ENCODE measurements at regions not wholly inside any gene's neighbourhood (a gene's known extent, or its start where the extent isn't known, plus 50 kb on each side); places are given as distances from the start of the nearest gene placed in this dataset.

DNA sequence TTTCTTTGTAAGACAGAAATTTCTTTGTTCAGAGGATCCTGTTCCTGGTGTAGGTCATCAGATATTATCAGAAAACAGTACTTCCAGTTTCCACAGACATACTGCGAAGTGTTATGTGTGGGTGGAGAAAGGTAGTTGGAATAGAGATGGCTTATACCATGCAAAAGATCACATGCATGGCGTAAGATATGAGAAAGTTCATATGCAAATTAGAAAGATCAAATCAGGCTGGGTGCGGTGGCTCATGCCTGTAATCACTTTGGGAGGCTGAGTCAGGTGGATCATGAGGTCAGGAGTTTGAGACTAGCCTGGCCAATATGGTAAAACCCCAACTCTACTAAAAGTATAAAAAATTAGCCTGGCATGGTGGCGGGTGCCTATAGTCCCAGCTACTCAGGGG lies 65.2 kb upstream of the GLIS3 start:
- ChIA-PET CTCF (no interaction called here), POLR2A (ENCODE audit: low non-redundant PET) (no interaction called here)
- TF ChIP-seq, protein P1, sequence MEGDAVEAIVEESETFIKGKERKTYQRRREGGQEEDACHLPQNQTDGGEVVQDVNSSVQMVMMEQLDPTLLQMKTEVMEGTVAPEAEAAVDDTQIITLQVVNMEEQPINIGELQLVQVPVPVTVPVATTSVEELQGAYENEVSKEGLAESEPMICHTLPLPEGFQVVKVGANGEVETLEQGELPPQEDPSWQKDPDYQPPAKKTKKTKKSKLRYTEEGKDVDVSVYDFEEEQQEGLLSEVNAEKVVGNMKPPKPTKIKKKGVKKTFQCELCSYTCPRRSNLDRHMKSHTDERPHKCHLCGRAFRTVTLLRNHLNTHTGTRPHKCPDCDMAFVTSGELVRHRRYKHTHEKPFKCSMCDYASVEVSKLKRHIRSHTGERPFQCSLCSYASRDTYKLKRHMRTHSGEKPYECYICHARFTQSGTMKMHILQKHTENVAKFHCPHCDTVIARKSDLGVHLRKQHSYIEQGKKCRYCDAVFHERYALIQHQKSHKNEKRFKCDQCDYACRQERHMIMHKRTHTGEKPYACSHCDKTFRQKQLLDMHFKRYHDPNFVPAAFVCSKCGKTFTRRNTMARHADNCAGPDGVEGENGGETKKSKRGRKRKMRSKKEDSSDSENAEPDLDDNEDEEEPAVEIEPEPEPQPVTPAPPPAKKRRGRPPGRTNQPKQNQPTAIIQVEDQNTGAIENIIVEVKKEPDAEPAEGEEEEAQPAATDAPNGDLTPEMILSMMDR (conservative IDR thresholded peaks at IDR 0.05; ENCODE audit: low read depth) = no peak
- H3K27ac ChIP-seq = no peak overlapping the region
- no peak for DNase-seq (ENCODE audit: low spot score)

DNA sequence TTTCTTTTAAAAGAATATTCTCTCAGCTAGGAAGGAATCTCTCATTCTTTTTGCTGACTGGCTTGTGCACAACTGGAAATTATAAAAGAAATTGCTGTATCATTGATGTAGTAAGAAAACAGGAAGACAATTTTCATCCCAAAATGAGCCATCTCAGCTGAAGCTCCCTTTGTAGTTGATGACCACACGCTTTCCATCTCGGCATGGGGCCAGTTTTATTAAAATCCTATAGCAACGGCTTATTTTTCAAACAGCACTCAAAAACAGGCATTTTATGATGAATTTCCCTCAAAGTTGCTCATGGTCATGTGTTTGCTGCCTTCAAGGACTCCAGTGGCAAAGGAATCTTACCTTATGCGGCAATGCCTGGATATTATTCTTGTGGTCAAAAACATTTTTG lies 62.4 kb upstream of the GLIS3 start:
- no peak for DNase-seq (ENCODE audit: low spot score)
- H3K27ac ChIP-seq = no peak overlapping the region
- TF ChIP-seq, protein P1 (conservative IDR thresholded peaks at IDR 0.05; ENCODE audit: low read depth) = no peak
- CTCF ChIA-PET = no interaction called here
- POLR2A ChIA-PET (ENCODE audit: low non-redundant PET) = no interaction called here

DNA sequence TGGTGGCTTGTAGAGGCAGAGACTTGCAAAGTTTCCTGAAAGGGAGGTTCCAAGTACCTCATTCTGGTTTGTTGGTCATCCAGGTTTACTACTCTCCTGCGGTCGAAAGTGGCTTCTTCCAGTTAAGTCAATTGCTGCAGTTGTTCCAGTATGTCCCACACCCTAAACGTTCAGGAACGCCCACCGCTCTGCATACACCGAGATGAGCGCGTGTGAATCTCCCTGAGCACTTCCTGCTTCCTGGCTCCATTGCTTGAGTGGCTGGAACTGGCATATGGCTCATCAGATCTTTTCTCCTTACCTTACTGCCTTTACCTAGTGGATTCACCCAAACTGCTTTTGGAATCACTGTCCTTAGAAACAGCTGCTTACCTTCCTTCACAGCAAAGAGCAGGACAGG lies 59.1 kb upstream of the GLIS3 start:
- TF ChIP-seq, protein P1 (conservative IDR thresholded peaks at IDR 0.05; ENCODE audit: low read depth) = no peak
- ChIA-PET CTCF (interaction anchor here (0.7 kb wide), 1 partner anchor 20 kb away, joined by 4 read pairs; no protein-coding TSS in a partner anchor), POLR2A (ENCODE audit: low non-redundant PET) (no interaction called here)
- H3K27ac ChIP-seq = no peak overlapping the region
- DNase-seq (ENCODE audit: low spot score) = no peak

DNA sequence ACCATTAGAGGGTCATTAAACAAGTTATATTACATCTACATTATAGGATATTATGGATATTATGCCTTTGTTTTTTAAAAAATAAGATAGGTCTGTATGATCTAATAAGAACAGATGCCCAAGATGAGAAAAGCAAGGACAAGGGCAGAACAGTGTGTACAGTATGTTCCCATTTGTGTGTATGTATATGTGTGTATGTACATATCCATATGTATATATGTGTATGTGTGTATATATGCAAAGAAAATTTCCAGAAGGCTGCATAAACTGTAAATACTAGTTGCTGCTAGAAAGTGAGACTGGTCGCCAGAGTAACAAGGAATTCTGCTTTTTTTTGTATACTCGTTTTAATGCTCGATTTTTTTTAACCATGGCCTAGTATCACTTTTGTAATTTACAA lies 58.1 kb upstream of the GLIS3 start:
- POLR2A ChIA-PET (ENCODE audit: low non-redundant PET) = no interaction called here
- TF ChIP-seq, protein P1 (conservative IDR thresholded peaks at IDR 0.05; ENCODE audit: low read depth) = no peak
- no peak overlapping the region for H3K27ac ChIP-seq
- no peak for DNase-seq (ENCODE audit: low spot score)
- CTCF ChIA-PET = no interaction called here

DNA sequence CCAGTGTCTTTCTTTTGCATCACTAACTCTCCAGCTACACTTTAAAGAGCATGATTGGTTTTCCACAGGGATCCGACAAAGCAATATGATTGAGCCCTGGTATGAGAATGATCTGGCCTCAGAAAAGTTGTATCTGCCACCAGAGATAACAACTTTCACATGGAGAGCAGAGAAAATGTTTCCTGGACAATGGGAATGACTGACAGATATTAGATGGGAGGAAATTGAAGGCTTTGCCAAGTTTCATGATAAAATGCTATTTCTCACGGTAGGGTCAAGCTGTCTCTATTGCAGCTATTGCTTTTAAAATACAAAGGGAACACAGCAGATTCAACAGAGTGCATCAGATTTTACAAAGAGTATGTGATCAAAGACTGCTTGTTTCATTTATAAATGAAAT lies 56.4 kb upstream of the GLIS3 start:
- no peak overlapping the region for H3K27ac ChIP-seq
- no peak for DNase-seq (ENCODE audit: low spot score)
- TF ChIP-seq, protein P1 (conservative IDR thresholded peaks at IDR 0.05; ENCODE audit: low read depth) = no peak
- ChIA-PET CTCF (interaction anchor here (0.6 kb wide), 1 partner anchor 345 kb away, joined by 5 read pairs; no protein-coding TSS in a partner anchor), POLR2A (ENCODE audit: low non-redundant PET) (no interaction called here)

DNA sequence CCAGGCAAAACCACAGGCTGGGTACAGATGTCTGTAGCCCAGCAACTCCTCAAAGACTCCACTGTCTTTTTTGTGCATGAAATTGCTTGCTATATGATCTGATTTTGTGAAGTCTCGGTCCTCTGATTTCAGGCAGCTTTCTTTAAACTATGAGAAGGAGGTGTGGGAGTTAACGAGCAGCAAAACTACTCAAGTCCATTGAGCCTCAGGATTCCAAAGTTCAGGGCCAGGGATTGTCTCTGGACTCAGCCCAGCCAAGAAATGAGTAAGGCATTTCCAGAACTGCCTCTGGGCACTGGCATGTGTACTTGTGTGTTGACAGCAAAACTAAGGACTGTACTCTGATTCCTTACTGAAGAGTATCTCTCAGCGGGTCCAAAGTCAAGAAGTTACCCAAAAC lies 53.4 kb upstream of the GLIS3 start:
- ChIA-PET CTCF (interaction anchor here (0.6 kb wide), 2 partner anchors 34 to 196 kb away, joined by 3 read pairs; no protein-coding TSS in a partner anchor), POLR2A (ENCODE audit: low non-redundant PET) (no interaction called here)
- TF ChIP-seq, protein P1 (conservative IDR thresholded peaks at IDR 0.05; ENCODE audit: low read depth) = no peak
- DNase-seq (ENCODE audit: low spot score) = no peak
- no peak overlapping the region for H3K27ac ChIP-seq

All from RWPE1 (cell line).